Uterus (tissue), 2 donors: ENCODE measurements at regions not wholly inside any gene's neighbourhood (a gene's known extent, or its start where the extent isn't known, plus 50 kb on each side); places are given as distances from the start of the nearest gene placed in this dataset.

ENCODE experiments used
- POLR2A ChIP-seq, 2 donors: fragments of 450-650 bp; IDR thresholded peaks; one replicate each; pipeline ENCODE4 v1.6.1; 2016; ENCODE audit warnings: antibody characterized with exemption in 2 of 2, mild to moderate bottlenecking in 1 of 2, moderate library complexity in 1 of 2
- TF ChIP-seq, protein P1 (sequence below), 4 experiments: fragments of 200-600 bp in 2 of 4; fragments of 450-650 bp in 2 of 4; sonication (generic) in 2 of 4; IDR thresholded peaks; one replicate each; pipeline ENCODE4 v1.5.1; 2016 to 2019; ENCODE audit warnings: antibody characterized with exemption in 4 of 4, mild to moderate bottlenecking in 2 of 4, moderate library complexity in 1 of 4

DNA sequence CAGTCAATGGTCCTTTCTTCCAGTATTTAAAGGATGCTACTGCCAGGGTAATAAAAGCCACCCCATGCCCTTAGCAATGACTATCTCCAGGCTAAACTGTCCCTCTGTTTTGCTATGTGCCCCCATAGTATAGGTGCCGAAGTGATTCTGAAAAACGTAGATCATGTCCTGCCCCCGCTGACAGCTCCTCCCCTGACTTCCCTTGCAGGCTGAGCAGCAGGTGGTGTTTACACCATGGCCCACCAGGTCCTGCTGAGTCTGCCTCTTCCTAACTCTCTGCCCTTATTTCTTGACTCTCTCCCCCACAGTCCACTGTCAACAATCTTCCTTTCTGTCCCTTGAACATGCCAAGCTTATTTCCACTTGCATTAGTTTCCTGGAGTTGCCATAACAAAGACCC is 352.5 kb upstream of the TSHZ2 start:
- TF ChIP-seq, protein P1, sequence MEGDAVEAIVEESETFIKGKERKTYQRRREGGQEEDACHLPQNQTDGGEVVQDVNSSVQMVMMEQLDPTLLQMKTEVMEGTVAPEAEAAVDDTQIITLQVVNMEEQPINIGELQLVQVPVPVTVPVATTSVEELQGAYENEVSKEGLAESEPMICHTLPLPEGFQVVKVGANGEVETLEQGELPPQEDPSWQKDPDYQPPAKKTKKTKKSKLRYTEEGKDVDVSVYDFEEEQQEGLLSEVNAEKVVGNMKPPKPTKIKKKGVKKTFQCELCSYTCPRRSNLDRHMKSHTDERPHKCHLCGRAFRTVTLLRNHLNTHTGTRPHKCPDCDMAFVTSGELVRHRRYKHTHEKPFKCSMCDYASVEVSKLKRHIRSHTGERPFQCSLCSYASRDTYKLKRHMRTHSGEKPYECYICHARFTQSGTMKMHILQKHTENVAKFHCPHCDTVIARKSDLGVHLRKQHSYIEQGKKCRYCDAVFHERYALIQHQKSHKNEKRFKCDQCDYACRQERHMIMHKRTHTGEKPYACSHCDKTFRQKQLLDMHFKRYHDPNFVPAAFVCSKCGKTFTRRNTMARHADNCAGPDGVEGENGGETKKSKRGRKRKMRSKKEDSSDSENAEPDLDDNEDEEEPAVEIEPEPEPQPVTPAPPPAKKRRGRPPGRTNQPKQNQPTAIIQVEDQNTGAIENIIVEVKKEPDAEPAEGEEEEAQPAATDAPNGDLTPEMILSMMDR (IDR thresholded peaks at IDR 0.05) = no peak
- TF ChIP-seq POLR2A (IDR thresholded peaks at IDR 0.05) = no peak
